ENCODE measurements at regions not wholly inside any gene's neighbourhood (a gene's known extent, or its start where the extent isn't known, plus 50 kb on each side); places are given as distances from the start of the nearest gene placed in this dataset.

DNA sequence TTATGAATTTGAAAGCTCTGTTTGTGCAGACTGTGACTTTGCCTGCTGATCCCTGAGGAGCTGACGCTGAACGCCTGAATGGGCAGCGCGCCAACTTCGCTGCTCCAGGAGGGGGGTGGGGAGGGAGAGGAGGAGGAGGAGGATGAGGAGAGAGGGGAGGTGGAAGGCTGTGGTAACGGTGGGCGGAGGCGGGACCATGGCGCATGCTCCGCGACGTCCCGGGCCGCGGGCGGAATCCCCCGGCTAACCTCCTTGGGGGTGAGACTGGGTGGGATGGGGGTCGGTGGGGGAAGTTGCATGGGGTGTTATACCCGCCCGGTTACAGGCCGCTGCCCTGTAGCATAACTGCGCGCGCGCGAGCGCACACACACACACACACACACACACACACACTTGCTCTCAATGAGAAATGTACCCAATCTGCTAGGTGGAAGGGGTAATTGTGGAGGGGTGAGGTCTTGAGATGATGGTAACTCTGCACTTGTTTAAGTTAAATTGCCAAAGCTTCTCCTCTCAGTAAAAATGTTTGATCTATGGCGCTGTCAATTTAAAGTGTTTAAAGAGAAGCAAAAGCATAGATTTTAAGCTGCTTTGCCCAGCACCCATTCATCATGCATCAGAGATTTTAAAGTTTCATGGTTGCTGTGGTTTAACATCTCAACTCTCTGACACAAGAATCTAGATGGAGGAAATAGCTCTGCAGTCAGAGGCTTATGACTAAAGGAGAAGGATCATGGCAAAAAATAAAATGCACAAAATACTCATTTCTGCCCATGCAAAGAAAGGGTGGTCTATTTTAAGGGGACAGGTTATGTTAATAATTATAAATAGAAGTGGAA is 76.6 kb upstream of the TBCA start:
- Histone ChIP-seq H3K4me3 (ENCODE audit: low read length in 3 of 3) (peak overlapping the region; percentile 66 to 83 (median 69)), H3K36me3 (ENCODE audit: control insufficient read depth in 2 of 3, insufficient read depth in 3 of 3, low read length in 3 of 3) (no peaks in the 10 kb centered on the region), H3K27me3 (ENCODE audit: control insufficient read depth, insufficient read depth, low read length) (no peaks in the 10 kb centered on the region), H3K27ac (ENCODE audit: low read depth in 2 of 2, low read length in 2 of 2) (no peak overlapping the region), H3K4me1 (ENCODE audit: control insufficient read depth in 2 of 3, insufficient read depth in 2 of 3, low read depth in 1 of 3, low read length in 3 of 3) (peaks cover 0 to 6% (median 4%) of the 10 kb centered on the region in 3 donors), H3K9me3 (ENCODE audit: control insufficient read depth in 2 of 3, insufficient read depth in 1 of 3, low read length in 3 of 3) (no peaks in the 10 kb centered on the region), H3K9ac (ENCODE audit: low read length in 3 of 3) (peak overlapping the region in 1 of 3 donors; percentile 15)
- peak; percentile 81 to 92 (median 86) for DNase-seq
- intact Hi-C loops (cut with DNase I), result no loop called here
- TF ChIP-seq, protein P1, sequence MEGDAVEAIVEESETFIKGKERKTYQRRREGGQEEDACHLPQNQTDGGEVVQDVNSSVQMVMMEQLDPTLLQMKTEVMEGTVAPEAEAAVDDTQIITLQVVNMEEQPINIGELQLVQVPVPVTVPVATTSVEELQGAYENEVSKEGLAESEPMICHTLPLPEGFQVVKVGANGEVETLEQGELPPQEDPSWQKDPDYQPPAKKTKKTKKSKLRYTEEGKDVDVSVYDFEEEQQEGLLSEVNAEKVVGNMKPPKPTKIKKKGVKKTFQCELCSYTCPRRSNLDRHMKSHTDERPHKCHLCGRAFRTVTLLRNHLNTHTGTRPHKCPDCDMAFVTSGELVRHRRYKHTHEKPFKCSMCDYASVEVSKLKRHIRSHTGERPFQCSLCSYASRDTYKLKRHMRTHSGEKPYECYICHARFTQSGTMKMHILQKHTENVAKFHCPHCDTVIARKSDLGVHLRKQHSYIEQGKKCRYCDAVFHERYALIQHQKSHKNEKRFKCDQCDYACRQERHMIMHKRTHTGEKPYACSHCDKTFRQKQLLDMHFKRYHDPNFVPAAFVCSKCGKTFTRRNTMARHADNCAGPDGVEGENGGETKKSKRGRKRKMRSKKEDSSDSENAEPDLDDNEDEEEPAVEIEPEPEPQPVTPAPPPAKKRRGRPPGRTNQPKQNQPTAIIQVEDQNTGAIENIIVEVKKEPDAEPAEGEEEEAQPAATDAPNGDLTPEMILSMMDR (IDR thresholded peaks at IDR 0.05; ENCODE audit: borderline replicate concordance, extremely low read depth, insufficient read depth), result no peak
- no peak for FAIRE-seq

DNA sequence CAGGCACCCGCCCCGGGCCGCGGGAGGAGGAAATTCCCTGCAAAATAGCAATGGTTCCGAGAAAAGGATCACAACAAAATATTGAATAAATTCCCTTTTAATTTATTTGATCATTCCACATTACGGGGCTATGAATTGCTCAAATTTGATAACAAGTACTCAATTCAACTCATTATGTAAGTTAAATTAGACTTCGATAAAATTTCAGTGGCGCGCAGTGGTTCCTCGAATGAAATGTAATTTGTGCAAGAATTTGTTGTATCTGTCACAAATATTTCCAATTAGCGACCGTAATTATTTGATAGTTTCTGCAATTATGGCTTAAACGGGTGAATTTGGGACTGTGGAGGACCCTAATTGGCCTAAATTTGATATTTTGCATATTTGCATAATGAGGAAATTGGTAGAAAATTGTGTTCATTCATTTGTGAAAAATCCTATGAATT is 76.0 kb upstream of the TBCA start:
- H3K9me3 ChIP-seq (ENCODE audit: control insufficient read depth in 2 of 3, insufficient read depth in 1 of 3, low read length in 3 of 3), result no peaks in the 10 kb centered on the region
- H3K27me3 ChIP-seq (ENCODE audit: control insufficient read depth, insufficient read depth, low read length), result no peaks in the 10 kb centered on the region
- TF ChIP-seq, protein P1 (IDR thresholded peaks at IDR 0.05; ENCODE audit: borderline replicate concordance, extremely low read depth, insufficient read depth), result no peak
- FAIRE-seq (no peak), DNase-seq (no peak)
- H3K36me3 ChIP-seq (ENCODE audit: control insufficient read depth in 2 of 3, insufficient read depth in 3 of 3, low read length in 3 of 3), result no peaks in the 10 kb centered on the region
- H3K4me3 ChIP-seq (ENCODE audit: low read length in 3 of 3), result peak overlapping the region; percentile 66 to 83 (median 69)
- peaks cover 0 to 6% (median 4%) of the 10 kb centered on the region in 3 donors for H3K4me1 ChIP-seq (ENCODE audit: control insufficient read depth in 2 of 3, insufficient read depth in 2 of 3, low read depth in 1 of 3, low read length in 3 of 3)
- peak overlapping the region in 2 of 3 donors; percentile 15 for H3K9ac ChIP-seq (ENCODE audit: low read length in 3 of 3)
- no peak overlapping the region for H3K27ac ChIP-seq (ENCODE audit: low read depth in 2 of 2, low read length in 2 of 2)
- intact Hi-C loops (cut with DNase I), result no loop called here

DNA sequence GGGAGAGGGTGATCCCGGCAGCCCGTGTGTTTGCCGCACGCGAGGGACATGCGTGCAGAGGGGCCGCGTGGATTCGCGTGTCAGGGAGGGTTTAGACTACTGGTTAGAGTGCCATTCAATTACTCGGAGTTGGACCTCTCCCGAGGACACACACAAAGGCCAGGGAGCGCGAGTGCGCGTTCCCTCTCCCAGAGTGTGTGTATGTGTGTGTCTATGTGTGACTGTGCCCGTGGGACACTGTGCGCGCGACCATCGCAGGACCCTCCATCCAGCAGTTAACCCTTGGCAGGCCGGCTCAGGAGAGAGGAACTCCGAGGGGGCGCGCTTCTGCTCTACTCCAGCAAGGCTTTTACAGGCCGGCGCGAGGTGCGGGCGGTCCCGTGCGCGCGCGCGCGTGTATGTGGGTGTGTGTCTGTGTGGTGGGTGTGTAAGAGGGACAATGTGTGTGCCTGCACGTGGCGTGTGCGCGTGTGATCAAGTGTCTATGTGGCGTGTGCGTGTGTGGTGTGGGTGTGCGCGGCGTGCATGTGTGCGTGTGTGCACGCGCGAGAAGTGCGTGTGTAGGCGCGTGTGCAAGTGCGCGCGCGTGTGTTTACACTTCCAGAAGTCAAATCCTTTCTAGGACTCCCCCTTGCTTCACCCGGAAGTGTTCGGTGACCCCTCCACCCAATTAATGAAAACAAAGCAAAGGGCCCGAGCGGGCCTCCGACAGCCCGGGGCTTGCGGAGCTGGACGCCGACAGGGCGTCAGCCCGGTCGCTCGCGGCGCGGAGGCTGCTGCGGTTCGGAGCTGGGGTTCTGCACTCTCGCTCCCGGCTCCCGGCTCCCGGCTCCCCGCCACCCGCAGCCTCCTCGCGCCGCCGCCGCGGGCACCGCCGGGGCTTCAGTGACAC is 75.3 kb upstream of the TBCA start:
- intact Hi-C loops (cut with DNase I), result no loop called here
- FAIRE-seq, result no peak
- Histone ChIP-seq H3K4me3 (ENCODE audit: low read length in 3 of 3) (peak overlapping the region; percentile 72 to 83 (median 73)), H3K27me3 (ENCODE audit: control insufficient read depth, insufficient read depth, low read length) (no peaks in the 10 kb centered on the region), H3K36me3 (ENCODE audit: control insufficient read depth in 2 of 3, insufficient read depth in 3 of 3, low read length in 3 of 3) (no peaks in the 10 kb centered on the region), H3K4me1 (ENCODE audit: control insufficient read depth in 2 of 3, insufficient read depth in 2 of 3, low read depth in 1 of 3, low read length in 3 of 3) (peaks cover 0 to 6% (median 4%) of the 10 kb centered on the region in 3 donors), H3K9ac (ENCODE audit: low read length in 3 of 3) (peak overlapping the region in 2 of 3 donors; percentile 15 to 30), H3K9me3 (ENCODE audit: control insufficient read depth in 2 of 3, insufficient read depth in 1 of 3, low read length in 3 of 3) (no peaks in the 10 kb centered on the region), H3K27ac (ENCODE audit: low read depth in 2 of 2, low read length in 2 of 2) (no peak overlapping the region)
- peak; percentile 63 to 83 (median 77) for DNase-seq
- TF ChIP-seq, protein P1 (IDR thresholded peaks at IDR 0.05; ENCODE audit: borderline replicate concordance, extremely low read depth, insufficient read depth), result no peak

Measured in kidney (tissue), 13 donors.